K562 (cell line): ENCODE measurements at regions not wholly inside any gene's neighbourhood (a gene's known extent, or its start where the extent isn't known, plus 50 kb on each side); places are given as distances from the start of the nearest gene placed in this dataset.

Source experiments
- ATAC-seq: fragments of 200-7000 bp; cut with Tn5 transposase; 3 replicates; pipeline ENCODE4 v1.9.1; 2020; ENCODE audit warnings: moderate library complexity
- BruUV-seq: library from RNA; stranded (reverse); fragments of 400-500 nt; replicated peaks from 2 replicates; lab custom pipeline; 2021; lab: Mats Ljungman, UMichigan
- CTCF ChIA-PET: fragments of 300-600 bp; formaldehyde crosslinking; extraction: SDS; loops from one replicate; lab custom pipeline; 2021; ENCODE audit warnings: low intra/inter-chr PET ratio; lab: Yijun Ruan, JAX
- POLR2A ChIA-PET: fragments of 300-600, 350-650 bp; sonication (Branson Sonifier 250); formaldehyde crosslinking; extraction: SDS; loops from one replicate; lab custom pipeline; 2021; ENCODE audit warnings: antibody characterized with exemption, inconsistent platforms; lab: Yijun Ruan, JAX
- DNase-seq, 4 experiments: peaks; one replicate each; pipeline versions ENCODE4 v3.0.0 to v3.0.0-alpha.2; 2011 to 2018; ENCODE audit warnings: low spot score in 3 of 4, mixed read lengths in 3 of 4; ENCODE audit errors: extremely low read depth in 1 of 4
- FAIRE-seq: peaks from 2 replicates; lab custom pipeline; 2011; peaks lifted over from hg19 to GRCh38; lab: Jason Lieb, UNC
- H2AFZ ChIP-seq: 2 replicates; pipeline ENCODE4 v1.6.0; 2011; ENCODE audit warnings: low read depth, low read length, control low read depth, inconsistent platforms
- H3K27ac ChIP-seq: fragments of 200-600 bp; 3 replicates; pipeline ENCODE4 v1.8.0; 2011; ENCODE audit warnings: low read depth, mild to moderate bottlenecking, control low read depth, inconsistent platforms, low read length, moderate library complexity, mixed read lengths; ENCODE audit errors: extremely low read depth
- H3K27me3 ChIP-seq, 2 experiments: fragments of 300-600 bp in 1 of 2; 2 replicates in 1 of 2; 3 replicates in 1 of 2; pipeline versions ENCODE4 v1.6.0 to v1.8.0; 2011; ENCODE audit warnings: inconsistent platforms in 2 of 2, low read length in 2 of 2, mild to moderate bottlenecking in 1 of 2, mixed read lengths in 1 of 2, moderate library complexity in 1 of 2; ENCODE audit not compliant: control insufficient read depth in 2 of 2, insufficient read depth in 2 of 2
- H3K36me3 ChIP-seq: fragments of 300-600 bp; 3 replicates; pipeline ENCODE4 v1.8.0; 2011; ENCODE audit warnings: mild to moderate bottlenecking, low read length, inconsistent platforms; ENCODE audit not compliant: control insufficient read depth, insufficient read depth
- H3K4me1 ChIP-seq, 2 experiments: fragments of 200-600 bp in 1 of 2; replicated peaks in 1 of 2; 2 replicates in 1 of 2; 3 replicates in 1 of 2; pipeline versions ENCODE4 v1.5.1 to v1.8.0; 2011; ENCODE audit warnings: inconsistent platforms in 2 of 2, low read length in 2 of 2, mild to moderate bottlenecking in 1 of 2, mixed read lengths in 1 of 2, moderate library complexity in 1 of 2; ENCODE audit not compliant: control insufficient read depth in 2 of 2, insufficient read depth in 2 of 2
- H3K4me2 ChIP-seq: 2 replicates; pipeline ENCODE4 v1.6.1; 2011; ENCODE audit warnings: low read length, control low read depth, inconsistent platforms, mixed read lengths; ENCODE audit not compliant: insufficient read depth
- H3K4me3 ChIP-seq: fragments of 200-600 bp; sonication (generic), shearing (Covaris generic); 2 replicates; pipeline ENCODE4 v1.5.1; 2016; ENCODE audit warnings: control low read depth, inconsistent platforms
- H3K79me2 ChIP-seq: fragments of 200-600 bp; 3 replicates; pipeline ENCODE4 v1.8.0; 2011; ENCODE audit warnings: low read length, inconsistent platforms; ENCODE audit not compliant: control insufficient read depth, insufficient read depth
- H3K9ac ChIP-seq, 2 experiments: 2 replicates each; pipeline versions ENCODE4 v1.6.0 to v1.6.1; 2011; ENCODE audit warnings: low read depth in 2 of 2, low read length in 2 of 2, control low read depth in 1 of 2, inconsistent platforms in 1 of 2, mild to moderate bottlenecking in 1 of 2, mixed read lengths in 1 of 2; ENCODE audit not compliant: insufficient read depth in 1 of 2
- H3K9me1 ChIP-seq: one replicate; pipeline ENCODE4 v1.6.0; 2011; ENCODE audit warnings: inconsistent platforms, mild to moderate bottlenecking, low read length, moderate library complexity; ENCODE audit not compliant: control insufficient read depth, insufficient read depth
- H3K9me3 ChIP-seq: replicated peaks from 2 replicates; pipeline ENCODE4 v1.5.1; 2011; ENCODE audit warnings: low read depth, low read length, inconsistent platforms; ENCODE audit not compliant: control insufficient read depth, insufficient read depth
- H4K20me1 ChIP-seq: replicated peaks from 2 replicates; pipeline ENCODE4 v1.6.1; 2011; ENCODE audit warnings: low read length, inconsistent platforms, mixed read lengths; ENCODE audit not compliant: control insufficient read depth, insufficient read depth
- BHLHE40 ChIP-seq: IDR thresholded peaks from 2 replicates; pipeline ENCODE4 v1.6.1; 2011; ENCODE audit warnings: low read length, improper control_type of control experiment
- CREM ChIP-seq: IDR thresholded peaks from 2 replicates; pipeline ENCODE4 v1.6.1; 2014; ENCODE audit warnings: antibody characterized with exemption, low read depth
- GTF2A2 ChIP-seq: IDR thresholded peaks from 2 replicates; pipeline ENCODE4 v1.6.1; 2016; ENCODE audit warnings: mild to moderate bottlenecking, missing genetic modification characterization, missing compliant biosample characterization
- HDGF ChIP-seq: fragments of 450-650 bp; IDR thresholded peaks from 2 replicates; pipeline ENCODE4 v1.6.1; 2016
- HNRNPH1 ChIP-seq: fragments of 200-400 bp; formaldehyde crosslinking; optimal IDR thresholded peaks from 2 replicates; pipeline ENCODE3; 2017; ENCODE audit warnings: low read depth, mild to moderate bottlenecking, low read length, moderate library complexity
- KHSRP ChIP-seq: fragments of 450-650 bp; IDR thresholded peaks from 2 replicates; pipeline ENCODE4 v1.6.1; 2017
- LARP7 ChIP-seq: fragments of 450-650 bp; IDR thresholded peaks from 2 replicates; pipeline ENCODE4 v1.6.1; 2016
- MYBL2 ChIP-seq, 2 experiments: fragments of 450-650 bp in 1 of 2; sonication (generic) in 1 of 2; formaldehyde crosslinking in 1 of 2; IDR thresholded peaks; 2 replicates each; pipeline versions ENCODE4 v1.6.1 to v1.8.1; 2017 to 2022; ENCODE audit warnings: borderline replicate concordance in 1 of 2, inconsistent platforms in 1 of 2, low read depth in 1 of 2, mild to moderate bottlenecking in 1 of 2, missing genetic modification reagents in 1 of 2, moderate library complexity in 1 of 2
- PML ChIP-seq: IDR thresholded peaks from 2 replicates; pipeline ENCODE4 v1.6.1; 2012; ENCODE audit warnings: low read length, inconsistent platforms
- POLR2B ChIP-seq: fragments of 450-650 bp; IDR thresholded peaks from 2 replicates; pipeline ENCODE4 v1.6.1; 2018; ENCODE audit warnings: low read depth; ENCODE audit not compliant: partially characterized antibody
- SMAD3 ChIP-seq: fragments of 450-650 bp; formaldehyde crosslinking; conservative IDR thresholded peaks from 2 replicates; pipeline ENCODE4 v1.4.0; 2020; ENCODE audit warnings: mild to moderate bottlenecking
- SP1 ChIP-seq: sonication (generic); formaldehyde crosslinking; IDR thresholded peaks from 2 replicates; pipeline ENCODE4 v1.8.1; 2022; ENCODE audit warnings: mild to moderate bottlenecking, missing genetic modification reagents
- XRCC3 ChIP-seq: fragments of 450-650 bp; IDR thresholded peaks from 2 replicates; pipeline ENCODE4 v1.6.1; 2017; ENCODE audit warnings: mild to moderate bottlenecking, moderate library complexity
- ZNF217 ChIP-seq: sonication (generic); formaldehyde crosslinking; IDR thresholded peaks from 2 replicates; pipeline ENCODE4 v1.8.0; 2022; ENCODE audit warnings: mild to moderate bottlenecking, missing genetic modification reagents
- ZNF431 ChIP-seq: sonication (generic); formaldehyde crosslinking; IDR thresholded peaks from 2 replicates; pipeline ENCODE4 v1.8.0; 2022; ENCODE audit warnings: mild to moderate bottlenecking, missing genetic modification reagents
- WGBS: fragments of 100-300 bp; shearing (Covaris generic); methylation state at CpG from one replicate; pipeline ENCODE4 v1.1.6; 2016; ENCODE audit warnings: low coverage, mixed read lengths; ENCODE audit not compliant: insufficient coverage; ENCODE audit errors: missing lambda C conversion rate; 5-methylcytosine and 5-hydroxymethylcytosine counted together
- in situ Hi-C: fragments of 300-500 bp; cut with MboI; formaldehyde crosslinking; loops from 4 replicates; pipeline ENCODE4 v1.15.0; 2018; ENCODE audit warnings: inconsistent platforms, mixed read lengths
- intact Hi-C: fragments of 100-400 bp; cut with micrococcal nuclease; formaldehyde crosslinking; loops from 2 replicates; pipeline ENCODE4 v1.14.2; 2022
- TF ChIP-seq, protein P1 (sequence below): fragments of 450-650 bp; formaldehyde crosslinking; IDR thresholded peaks from 2 replicates; pipeline ENCODE4 v1.4.0; 2022; ENCODE audit warnings: missing genetic modification characterization

DNA sequence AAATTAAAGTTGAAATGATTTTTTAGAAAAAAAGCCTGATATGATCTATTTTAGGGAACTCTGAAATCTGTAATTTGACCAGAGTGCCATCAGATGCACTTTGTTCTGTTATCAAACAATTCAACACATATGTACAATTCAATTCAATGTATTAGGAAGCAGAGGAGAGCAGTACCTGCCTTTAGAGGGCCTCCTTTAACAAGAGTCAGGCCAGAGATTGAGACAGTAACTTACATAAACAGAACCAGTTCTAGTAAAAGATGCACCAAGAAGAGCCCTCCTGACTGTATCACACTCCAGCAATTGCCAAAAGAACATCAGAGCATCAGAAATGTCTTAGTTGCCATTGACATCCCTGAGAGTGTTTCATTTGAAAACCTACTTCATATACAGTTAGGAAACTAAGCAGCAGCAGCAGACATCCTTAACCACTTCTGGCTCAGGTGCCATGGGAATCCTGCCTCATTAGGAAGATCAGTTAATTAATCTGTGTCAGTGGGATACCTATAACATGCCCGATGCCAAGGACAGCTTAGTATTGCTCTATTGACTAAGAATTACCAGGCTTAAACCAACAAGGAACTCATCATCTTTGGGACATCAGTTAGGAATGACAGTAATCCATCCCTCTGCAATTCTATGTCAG is 1222.6 kb upstream of the LRRN3 start:
- Histone ChIP-seq H3K79me2 (no peaks in the 10 kb centered on the region), H3K9me1 (no peaks in the 10 kb centered on the region), H2AFZ (no peak overlapping the region), H3K9me3 (no peaks in the 10 kb centered on the region; the same call in 1 of the 2 replicates), H3K4me1 (no peaks in the 10 kb centered on the region), H3K4me3 (no peak overlapping the region), H3K36me3 (no peaks in the 10 kb centered on the region), H3K4me2 (no peak overlapping the region), H4K20me1 (no peaks in the 10 kb centered on the region), H3K9ac (no peak overlapping the region), H3K27me3 (no peaks in the 10 kb centered on the region), H3K27ac (no peak overlapping the region)
- DNase-seq (no peak), ATAC-seq (no peak), FAIRE-seq (no peak)
- BruUV-seq = no TSS peak
- in situ Hi-C loops = no loop called here
- TF ChIP-seq MYBL2 (IDR thresholded peaks at IDR 0.05; ENCODE audit: low read depth) (no peak), MYBL2 (CRISPR knock-in tag; IDR thresholded peaks at IDR 0.05; ENCODE audit: borderline replicate concordance) (no peak), KHSRP (no peak)
- WGBS = 0% methylated on average over 1 of the region's 1 CpG
- CTCF ChIA-PET = no interaction called here
- intact Hi-C loops = no loop called here
- POLR2A ChIA-PET = no interaction called here

DNA sequence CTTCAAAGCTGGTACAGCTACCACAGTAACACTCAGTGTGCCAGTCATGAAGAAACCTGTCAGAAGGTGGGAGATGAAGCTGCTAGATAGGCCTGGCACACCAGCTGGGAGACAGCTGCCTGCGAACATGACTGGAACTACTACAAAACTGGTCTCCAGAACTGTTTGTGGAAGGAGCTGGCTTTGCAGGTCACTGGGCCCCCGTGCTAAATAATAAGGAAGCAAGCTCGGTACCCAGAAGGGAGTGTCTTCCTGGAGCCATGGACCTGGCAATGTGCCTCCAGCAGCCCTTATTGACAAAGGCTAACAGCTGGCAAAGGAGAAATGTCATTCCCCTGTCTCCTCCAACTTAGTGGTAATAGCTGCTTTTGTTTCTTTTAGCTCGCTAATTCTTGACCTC is 1217.6 kb upstream of the LRRN3 start:
- no peaks in the 10 kb centered on the region for H3K79me2 ChIP-seq
- no peaks in the 10 kb centered on the region for H3K4me1 ChIP-seq
- H3K36me3 ChIP-seq = no peaks in the 10 kb centered on the region
- H3K9me1 ChIP-seq = no peaks in the 10 kb centered on the region
- H3K4me2 ChIP-seq = no peak overlapping the region
- no peaks in the 10 kb centered on the region for H3K9me3 ChIP-seq
- no peak for ATAC-seq
- H2AFZ ChIP-seq = no peak overlapping the region
- no peak overlapping the region for H3K27ac ChIP-seq
- no peaks in the 10 kb centered on the region for H4K20me1 ChIP-seq
- CTCF ChIA-PET = no interaction called here
- BruUV-seq = no TSS peak
- no peak overlapping the region for H3K9ac ChIP-seq
- intact Hi-C loops (no loop called here), in situ Hi-C loops (no loop called here)
- H3K27me3 ChIP-seq = no peaks in the 10 kb centered on the region
- H3K4me3 ChIP-seq = no peak overlapping the region
- FAIRE-seq = no peak
- DNase-seq = no peak
- 1% methylated on average over 4 of the region's 4 CpGs for WGBS
- POLR2A ChIA-PET = interaction anchor here (0.7 kb wide), 1 partner anchor 376 kb away, joined by 3 read pairs; no protein-coding TSS in a partner anchor
- no peak for TF ChIP-seq CREM
- TF ChIP-seq XRCC3 = no peak
- TF ChIP-seq SMAD3 (CRISPR knock-in tag) = no peak
- no peak for TF ChIP-seq ZNF431 (CRISPR knock-in tag)
- TF ChIP-seq, protein P1, sequence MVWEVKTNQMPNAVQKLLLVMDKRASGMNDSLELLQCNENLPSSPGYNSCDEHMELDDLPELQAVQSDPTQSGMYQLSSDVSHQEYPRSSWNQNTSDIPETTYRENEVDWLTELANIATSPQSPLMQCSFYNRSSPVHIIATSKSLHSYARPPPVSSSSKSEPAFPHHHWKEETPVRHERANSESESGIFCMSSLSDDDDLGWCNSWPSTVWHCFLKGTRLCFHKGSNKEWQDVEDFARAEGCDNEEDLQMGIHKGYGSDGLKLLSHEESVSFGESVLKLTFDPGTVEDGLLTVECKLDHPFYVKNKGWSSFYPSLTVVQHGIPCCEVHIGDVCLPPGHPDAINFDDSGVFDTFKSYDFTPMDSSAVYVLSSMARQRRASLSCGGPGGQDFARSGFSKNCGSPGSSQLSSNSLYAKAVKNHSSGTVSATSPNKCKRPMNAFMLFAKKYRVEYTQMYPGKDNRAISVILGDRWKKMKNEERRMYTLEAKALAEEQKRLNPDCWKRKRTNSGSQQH = no peak
- TF ChIP-seq POLR2B = no peak
- TF ChIP-seq PML = no peak
- TF ChIP-seq GTF2A2 = no peak
- TF ChIP-seq LARP7 = no peak
- TF ChIP-seq ZNF217 (CRISPR knock-in tag) = no peak
- TF ChIP-seq HNRNPH1 = no peak
- TF ChIP-seq SP1 (CRISPR knock-in tag) = no peak
- TF ChIP-seq HDGF = no peak
- no peak for TF ChIP-seq BHLHE40
